GM12891 (cell line): ENCODE measurements at regions not wholly inside any gene's neighbourhood (a gene's known extent, or its start where the extent isn't known, plus 50 kb on each side); places are given as distances from the start of the nearest gene placed in this dataset.

Source experiments
- PAX5 ChIP-seq: IDR thresholded peaks from 2 replicates; pipeline ENCODE4 v1.6.1; 2011; ENCODE audit warnings: low read length, moderate library complexity, mild to moderate bottlenecking; ENCODE audit not compliant: insufficient read depth, severe bottlenecking
- POLR2A ChIP-seq: IDR thresholded peaks from 2 replicates; pipeline ENCODE4 v1.6.1; 2011; ENCODE audit warnings: low read depth, low read length, control low read depth
- POLR2AphosphoS5 ChIP-seq: IDR thresholded peaks from 2 replicates; pipeline ENCODE4 v1.6.1; 2011; ENCODE audit warnings: low read depth, low read length, control low read depth
- POU2F2 ChIP-seq: IDR thresholded peaks from 2 replicates; pipeline ENCODE4 v1.6.1; 2011; ENCODE audit warnings: low read depth, mild to moderate bottlenecking, control low read depth, low read length, moderate library complexity
- SPI1 ChIP-seq: IDR thresholded peaks from 2 replicates; pipeline ENCODE4 v1.6.1; 2011; ENCODE audit warnings: low read depth, low read length, control low read depth
- TAF1 ChIP-seq: IDR thresholded peaks from 2 replicates; pipeline ENCODE4 v1.6.1; 2011; ENCODE audit warnings: low read depth, low read length, control low read depth

DNA sequence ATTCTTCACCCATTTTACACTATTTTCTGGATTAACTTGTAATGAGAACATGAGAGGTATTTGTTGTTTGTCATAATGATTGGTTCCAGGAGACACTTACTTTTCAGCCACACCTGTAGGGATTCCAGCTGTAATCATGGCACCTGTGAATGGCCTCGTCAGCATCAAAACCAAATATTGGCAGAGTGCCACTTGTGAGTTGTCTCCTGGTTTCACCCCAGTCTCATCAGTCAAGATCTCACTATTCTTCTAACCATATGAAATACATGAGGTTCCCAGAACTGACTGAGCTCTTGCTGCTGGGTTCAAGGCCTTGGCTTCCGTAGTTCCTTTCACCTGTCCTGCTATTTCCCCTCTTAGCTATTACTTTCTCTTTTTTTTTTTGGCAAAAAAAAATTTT lies 246.6 kb upstream of the ADGRL2 start:
- no peak for TF ChIP-seq POLR2AphosphoS5
- no peak for TF ChIP-seq POLR2A
- no peak for TF ChIP-seq SPI1
- TF ChIP-seq POU2F2 = no peak
- TF ChIP-seq TAF1 = no peak
- TF ChIP-seq PAX5 = no peak
